Activated T-cell treated with anti-CD3 and anti-CD28 coated beads, Interleukin-2, amount 50 U/mL, for 24 hours (primary cell): ENCODE measurements at regions not wholly inside any gene's neighbourhood (a gene's known extent, or its start where the extent isn't known, plus 50 kb on each side); places are given as distances from the start of the nearest gene placed in this dataset.

Experiments
- DNase-seq: peaks from one replicate; pipeline ENCODE4 v3.0.0-alpha.2; 2020
- H3K27ac Mint-ChIP-seq: 2 replicates; pipeline ENCODE4 v1.8.0; 2020; ENCODE audit warnings: mild to moderate bottlenecking, mixed read lengths
- H3K27me3 Mint-ChIP-seq: 2 replicates; pipeline ENCODE4 v1.8.0; 2020; ENCODE audit warnings: mixed read lengths
- H3K36me3 Mint-ChIP-seq: 2 replicates; pipeline ENCODE4 v1.8.0; 2020; ENCODE audit warnings: low read depth, mixed read lengths
- H3K4me1 Mint-ChIP-seq: 2 replicates; pipeline ENCODE4 v1.8.0; 2020; ENCODE audit warnings: low read depth, mixed read lengths
- H3K4me3 Mint-ChIP-seq: 2 replicates; pipeline ENCODE4 v1.8.0; 2020; ENCODE audit warnings: mild to moderate bottlenecking, moderate library complexity, mixed read lengths
- H3K9me3 Mint-ChIP-seq: 2 replicates; pipeline ENCODE4 v1.8.0; 2020; ENCODE audit warnings: mixed read lengths

GRCh38 chr5:103829585-103829984 lies 267.0 kb upstream of the NUDT12 start:
- Mint-ChIP-seq H3K36me3 (no peaks in the 10 kb centered on the region), H3K4me3 (no peak overlapping the region), H3K4me1 (no peaks in the 10 kb centered on the region), H3K27ac (no peak overlapping the region), H3K9me3 (peaks cover 4% of the 10 kb centered on the region), H3K27me3 (no peaks in the 10 kb centered on the region)
- DNase-seq: no peak

GRCh38 chr5:103827976-103828375 lies 265.4 kb upstream of the NUDT12 start:
- Mint-ChIP-seq H3K4me3 (no peak overlapping the region), H3K4me1 (no peaks in the 10 kb centered on the region), H3K9me3 (peaks cover 4% of the 10 kb centered on the region), H3K27me3 (no peaks in the 10 kb centered on the region), H3K27ac (no peak overlapping the region), H3K36me3 (no peaks in the 10 kb centered on the region)
- no peak for DNase-seq

- no peaks in the 10 kb centered on the region for H3K27me3 Mint-ChIP-seq
- no peaks in the 10 kb centered on the region for H3K4me1 Mint-ChIP-seq
- H3K9me3 Mint-ChIP-seq: peaks cover 3% of the 10 kb centered on the region
- H3K36me3 Mint-ChIP-seq: no peaks in the 10 kb centered on the region
- no peak overlapping the region for H3K4me3 Mint-ChIP-seq
- DNase-seq: no peak
- no peak overlapping the region for H3K27ac Mint-ChIP-seq
Observed at GRCh38 chr5:103821361-103821760, 258.8 kb upstream of the NUDT12 start.

GRCh38 chr5:103808464-103809106 lies 246.0 kb upstream of the NUDT12 start:
- no peak for DNase-seq
- no peaks in the 10 kb centered on the region for H3K27me3 Mint-ChIP-seq
- no peaks in the 10 kb centered on the region for H3K4me1 Mint-ChIP-seq
- H3K36me3 Mint-ChIP-seq: no peaks in the 10 kb centered on the region
- H3K4me3 Mint-ChIP-seq: no peak overlapping the region
- H3K27ac Mint-ChIP-seq: no peak overlapping the region
- H3K9me3 Mint-ChIP-seq: no peaks in the 10 kb centered on the region

GRCh38 chr5:103804711-103805110 lies 242.1 kb upstream of the NUDT12 start:
- no peak overlapping the region for H3K4me3 Mint-ChIP-seq
- H3K27me3 Mint-ChIP-seq: no peaks in the 10 kb centered on the region
- DNase-seq: no peak
- H3K9me3 Mint-ChIP-seq: no peaks in the 10 kb centered on the region
- no peaks in the 10 kb centered on the region for H3K4me1 Mint-ChIP-seq
- no peaks in the 10 kb centered on the region for H3K36me3 Mint-ChIP-seq
- no peak overlapping the region for H3K27ac Mint-ChIP-seq

- H3K27ac Mint-ChIP-seq: no peak overlapping the region
- H3K4me3 Mint-ChIP-seq: no peak overlapping the region
- H3K4me1 Mint-ChIP-seq: no peaks in the 10 kb centered on the region
- H3K27me3 Mint-ChIP-seq: no peaks in the 10 kb centered on the region
- peaks cover 8% of the 10 kb centered on the region for H3K9me3 Mint-ChIP-seq
- no peaks in the 10 kb centered on the region for H3K36me3 Mint-ChIP-seq
- no peak for DNase-seq
Observed at GRCh38 chr5:103801681-103802080, 239.1 kb upstream of the NUDT12 start.

- Mint-ChIP-seq H3K4me3 (no peak overlapping the region), H3K9me3 (peaks cover 8% of the 10 kb centered on the region), H3K4me1 (no peaks in the 10 kb centered on the region), H3K27me3 (no peaks in the 10 kb centered on the region), H3K27ac (no peak overlapping the region), H3K36me3 (no peaks in the 10 kb centered on the region)
- no peak for DNase-seq
Observed at GRCh38 chr5:103800741-103801495, 238.3 kb upstream of the NUDT12 start.

GRCh38 chr5:103793595-103794182 lies 231.1 kb upstream of the NUDT12 start:
- H3K4me3 Mint-ChIP-seq: no peak overlapping the region
- H3K4me1 Mint-ChIP-seq: no peaks in the 10 kb centered on the region
- H3K9me3 Mint-ChIP-seq: peaks cover 41% of the 10 kb centered on the region
- H3K27ac Mint-ChIP-seq: no peak overlapping the region
- DNase-seq: no peak
- H3K36me3 Mint-ChIP-seq: no peaks in the 10 kb centered on the region
- no peaks in the 10 kb centered on the region for H3K27me3 Mint-ChIP-seq

GRCh38 chr5:103785569-103785968 lies 223.0 kb upstream of the NUDT12 start:
- peaks cover 15% of the 10 kb centered on the region for H3K9me3 Mint-ChIP-seq
- H3K27me3 Mint-ChIP-seq: no peaks in the 10 kb centered on the region
- no peaks in the 10 kb centered on the region for H3K4me1 Mint-ChIP-seq
- no peak overlapping the region for H3K27ac Mint-ChIP-seq
- no peak overlapping the region for H3K4me3 Mint-ChIP-seq
- H3K36me3 Mint-ChIP-seq: no peaks in the 10 kb centered on the region
- DNase-seq: no peak

- Mint-ChIP-seq H3K4me3 (no peak overlapping the region), H3K27me3 (no peaks in the 10 kb centered on the region), H3K4me1 (no peaks in the 10 kb centered on the region), H3K9me3 (peaks cover 2% of the 10 kb centered on the region), H3K27ac (no peak overlapping the region), H3K36me3 (no peaks in the 10 kb centered on the region)
- no peak for DNase-seq
Observed at GRCh38 chr5:103783669-103784068, 221.1 kb upstream of the NUDT12 start.

GRCh38 chr5:103780794-103781193 lies 218.2 kb upstream of the NUDT12 start:
- Mint-ChIP-seq H3K4me3 (no peak overlapping the region), H3K36me3 (no peaks in the 10 kb centered on the region), H3K27ac (no peak overlapping the region), H3K4me1 (no peaks in the 10 kb centered on the region), H3K9me3 (peaks cover 3% of the 10 kb centered on the region), H3K27me3 (no peaks in the 10 kb centered on the region)
- no peak for DNase-seq

- no peak for DNase-seq
Observed at GRCh38 chr5:103774721-103775120, 212.1 kb upstream of the NUDT12 start.

GRCh38 chr5:103772248-103772647 lies 209.7 kb upstream of the NUDT12 start:
- Mint-ChIP-seq H3K27ac (no peak overlapping the region), H3K4me1 (no peaks in the 10 kb centered on the region)
- no peak for DNase-seq

More at GRCh38 chr5:103774721-103775120, 212.1 kb upstream of the NUDT12 start:
- Mint-ChIP-seq H3K9me3 (peaks cover 3% of the 10 kb centered on the region), H3K4me3 (no peak overlapping the region), H3K4me1 (no peaks in the 10 kb centered on the region), H3K27ac (no peak overlapping the region), H3K27me3 (no peaks in the 10 kb centered on the region), H3K36me3 (no peaks in the 10 kb centered on the region)

GRCh38 chr5:103764403-103764802 lies 201.8 kb upstream of the NUDT12 start:
- Mint-ChIP-seq H3K4me3 (no peak overlapping the region), H3K4me1 (no peaks in the 10 kb centered on the region), H3K9me3 (no peaks in the 10 kb centered on the region), H3K27ac (no peak overlapping the region), H3K27me3 (no peaks in the 10 kb centered on the region), H3K36me3 (no peaks in the 10 kb centered on the region)
- DNase-seq: no peak

More at GRCh38 chr5:103772248-103772647, 209.7 kb upstream of the NUDT12 start:
- H3K36me3 Mint-ChIP-seq: no peaks in the 10 kb centered on the region
- H3K4me3 Mint-ChIP-seq: no peak overlapping the region
- H3K9me3 Mint-ChIP-seq: no peaks in the 10 kb centered on the region
- H3K27me3 Mint-ChIP-seq: no peaks in the 10 kb centered on the region

GRCh38 chr5:103758996-103759395 lies 196.4 kb upstream of the NUDT12 start:
- Mint-ChIP-seq H3K36me3 (no peaks in the 10 kb centered on the region), H3K27me3 (no peaks in the 10 kb centered on the region), H3K27ac (no peak overlapping the region), H3K4me1 (no peaks in the 10 kb centered on the region), H3K4me3 (no peak overlapping the region), H3K9me3 (no peaks in the 10 kb centered on the region)
- no peak for DNase-seq
